Colonic mucosa (tissue), 4 donors: ENCODE measurements at regions not wholly inside any gene's neighbourhood (a gene's known extent, or its start where the extent isn't known, plus 50 kb on each side); places are given as distances from the start of the nearest gene placed in this dataset.

Experiments
- DNase-seq: peaks from one replicate; pipeline ENCODE4 v3.0.0-alpha.2; 2020
- H3K27ac ChIP-seq: fragments of 200-600 bp; one replicate; pipeline ENCODE4 v1.8.0; 2021
- H3K27me3 ChIP-seq: fragments of 200-600 bp; one replicate; pipeline ENCODE4 v1.8.0; 2021
- H3K36me3 ChIP-seq: fragments of 200-600 bp; one replicate; pipeline ENCODE4 v1.8.0; 2021
- H3K4me1 ChIP-seq: fragments of 200-600 bp; one replicate; pipeline ENCODE4 v1.8.0; 2021; ENCODE audit warnings: mild to moderate bottlenecking
- H3K4me3 ChIP-seq: fragments of 200-600 bp; one replicate; pipeline ENCODE4 v1.8.0; 2021
- H3K9ac ChIP-seq, 2 donors: one replicate each; pipeline ENCODE4 v1.7.0; 2013; ENCODE audit warnings: control low read depth in 2 of 2, low read depth in 2 of 2, low read length in 2 of 2
- H3K9me3 ChIP-seq: fragments of 200-600 bp; one replicate; pipeline ENCODE4 v1.8.0; 2021
- intact Hi-C: fragments of 100-400 bp; cut with DNase I; formaldehyde crosslinking; loops from one replicate; pipeline ENCODE4 v1.14.1; 2022
- TF ChIP-seq, protein P1 (sequence below): fragments of 200-600 bp; IDR thresholded peaks from one replicate; pipeline ENCODE4 v1.8.0; 2022; ENCODE audit warnings: antibody characterized with exemption, mild to moderate bottlenecking
- donor health status: healthy.
- donor health status: DM: no; HTN: no; CAD: no.
- donor health status: DM: no; HTN: no; CAD: no.

DNA sequence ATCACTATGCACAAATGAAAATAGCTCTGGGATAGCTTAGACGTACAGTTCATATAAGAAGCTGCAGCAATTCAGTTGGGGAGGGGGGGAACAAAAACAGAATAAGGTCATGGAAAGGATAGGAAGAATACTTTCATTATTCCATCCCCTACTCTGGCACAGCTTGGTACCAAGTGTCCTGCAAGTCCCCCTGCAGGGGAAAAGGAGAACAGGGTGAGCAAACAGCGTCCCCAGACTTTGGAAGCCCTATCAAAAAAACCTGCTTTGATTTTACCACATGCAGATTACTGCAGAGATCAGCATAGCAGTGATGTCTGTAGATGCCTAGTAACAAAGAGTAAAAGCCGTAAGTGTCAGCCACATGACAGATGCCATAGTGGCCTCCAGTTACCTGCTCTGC lies 209.4 kb upstream of the NEIL3 start:
- no peak overlapping the region for H3K4me3 ChIP-seq
- DNase-seq, result no peak
- no peaks in the 10 kb centered on the region for H3K36me3 ChIP-seq
- H3K4me1 ChIP-seq, result no peaks in the 10 kb centered on the region
- H3K9ac ChIP-seq, result no peak overlapping the region
- H3K27ac ChIP-seq, result no peak overlapping the region
- no peaks in the 10 kb centered on the region for H3K27me3 ChIP-seq
- intact Hi-C loops, result no loop called here
- TF ChIP-seq, protein P1, sequence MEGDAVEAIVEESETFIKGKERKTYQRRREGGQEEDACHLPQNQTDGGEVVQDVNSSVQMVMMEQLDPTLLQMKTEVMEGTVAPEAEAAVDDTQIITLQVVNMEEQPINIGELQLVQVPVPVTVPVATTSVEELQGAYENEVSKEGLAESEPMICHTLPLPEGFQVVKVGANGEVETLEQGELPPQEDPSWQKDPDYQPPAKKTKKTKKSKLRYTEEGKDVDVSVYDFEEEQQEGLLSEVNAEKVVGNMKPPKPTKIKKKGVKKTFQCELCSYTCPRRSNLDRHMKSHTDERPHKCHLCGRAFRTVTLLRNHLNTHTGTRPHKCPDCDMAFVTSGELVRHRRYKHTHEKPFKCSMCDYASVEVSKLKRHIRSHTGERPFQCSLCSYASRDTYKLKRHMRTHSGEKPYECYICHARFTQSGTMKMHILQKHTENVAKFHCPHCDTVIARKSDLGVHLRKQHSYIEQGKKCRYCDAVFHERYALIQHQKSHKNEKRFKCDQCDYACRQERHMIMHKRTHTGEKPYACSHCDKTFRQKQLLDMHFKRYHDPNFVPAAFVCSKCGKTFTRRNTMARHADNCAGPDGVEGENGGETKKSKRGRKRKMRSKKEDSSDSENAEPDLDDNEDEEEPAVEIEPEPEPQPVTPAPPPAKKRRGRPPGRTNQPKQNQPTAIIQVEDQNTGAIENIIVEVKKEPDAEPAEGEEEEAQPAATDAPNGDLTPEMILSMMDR, result no peak
- H3K9me3 ChIP-seq, result no peaks in the 10 kb centered on the region

DNA sequence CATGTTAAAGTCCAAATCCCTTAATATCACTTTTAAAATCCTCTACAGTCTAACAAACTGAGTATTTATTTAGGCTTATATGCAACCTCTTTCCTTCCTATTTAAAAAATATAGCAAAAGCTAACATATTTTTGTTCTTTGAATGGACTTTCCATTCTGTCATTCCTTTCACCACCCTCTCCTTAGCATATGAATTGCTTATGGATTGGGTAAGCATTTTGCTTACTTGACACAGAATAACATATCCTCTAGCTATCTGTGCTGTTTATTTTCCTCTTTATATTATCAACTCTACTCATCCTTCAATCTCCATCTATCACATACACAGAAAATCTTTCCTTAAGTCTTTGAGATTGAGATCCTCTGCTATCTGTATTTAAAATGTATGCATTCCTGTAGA lies 206.1 kb upstream of the NEIL3 start:
- no peak for DNase-seq
- intact Hi-C loops, result no loop called here
- Histone ChIP-seq H3K27ac (no peak overlapping the region), H3K9ac (no peak overlapping the region), H3K4me3 (no peak overlapping the region), H3K4me1 (no peaks in the 10 kb centered on the region), H3K27me3 (no peaks in the 10 kb centered on the region), H3K36me3 (no peaks in the 10 kb centered on the region), H3K9me3 (no peaks in the 10 kb centered on the region)
- TF ChIP-seq, protein P1, result no peak

DNA sequence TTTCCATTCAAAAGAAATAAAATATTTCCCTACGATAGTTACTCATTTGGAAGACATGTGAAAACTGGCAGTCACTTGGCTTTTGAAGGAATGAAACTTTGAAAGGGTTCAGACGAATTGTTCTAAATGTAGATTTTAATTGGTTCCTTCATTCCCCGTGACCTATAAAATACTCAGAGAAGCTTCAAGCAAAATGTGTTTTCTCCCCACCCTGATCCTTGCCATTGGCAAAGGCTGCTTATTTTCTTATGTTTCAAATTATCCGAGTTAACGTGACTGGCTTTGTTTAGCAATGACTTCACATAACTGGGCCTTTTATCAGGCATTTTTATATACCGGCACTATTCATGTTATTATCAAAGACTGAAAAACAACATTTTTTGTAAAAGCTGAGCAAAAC lies 204.1 kb upstream of the NEIL3 start:
- no peak overlapping the region for H3K9ac ChIP-seq
- no peaks in the 10 kb centered on the region for H3K36me3 ChIP-seq
- H3K4me3 ChIP-seq, result no peak overlapping the region
- H3K27me3 ChIP-seq, result no peaks in the 10 kb centered on the region
- no peaks in the 10 kb centered on the region for H3K4me1 ChIP-seq
- intact Hi-C loops, result no loop called here
- TF ChIP-seq, protein P1, result no peak
- no peak overlapping the region for H3K27ac ChIP-seq
- no peak for DNase-seq
- H3K9me3 ChIP-seq, result no peaks in the 10 kb centered on the region

- DNase-seq, result no peak
- TF ChIP-seq, protein P1, result no peak
- Histone ChIP-seq H3K9ac (no peak overlapping the region), H3K4me3 (no peak overlapping the region), H3K4me1 (no peaks in the 10 kb centered on the region), H3K27me3 (no peaks in the 10 kb centered on the region), H3K27ac (no peak overlapping the region), H3K36me3 (no peaks in the 10 kb centered on the region), H3K9me3 (no peaks in the 10 kb centered on the region)
- intact Hi-C loops, result no loop called here
Measured at GRCh38 chr4:177107288-177107921, 202.3 kb upstream of the NEIL3 start.

- Histone ChIP-seq H3K27ac (no peak overlapping the region), H3K27me3 (no peaks in the 10 kb centered on the region), H3K36me3 (no peaks in the 10 kb centered on the region), H3K9me3 (no peaks in the 10 kb centered on the region), H3K4me3 (no peak overlapping the region), H3K4me1 (no peaks in the 10 kb centered on the region), H3K9ac (no peak overlapping the region)
- DNase-seq, result no peak
- TF ChIP-seq, protein P1, result no peak
- intact Hi-C loops, result no loop called here
Measured at GRCh38 chr4:177108708-177109107, 201.0 kb upstream of the NEIL3 start.
